GM21717 (cell line): ENCODE measurements at regions not wholly inside any gene's neighbourhood (a gene's known extent, or its start where the extent isn't known, plus 50 kb on each side); places are given as distances from the start of the nearest gene placed in this dataset.
"Not testable (repeated sequence)": the region's sequence is repeated elsewhere in the genome, so short reads cannot be mapped to it uniquely, and the experiment has no call there.

Experiments used
- ATAC-seq: cut with Tn5 transposase; IDR thresholded peaks from one replicate; pipeline ENCODE4 v1.9.1; 2021; ENCODE audit warnings: mild to moderate bottlenecking, moderate library complexity; ENCODE audit not compliant: unreplicated experiment

- no peak for ATAC-seq
These were observed 98.1 kb upstream of the SVIL start for GRCh38 chr10:29732918-29733317.

GRCh38 chr10:29731760-29732159 is 97.0 kb upstream of the SVIL start:
- ATAC-seq: no peak

GRCh38 chr10:29730969-29731368 is 96.2 kb upstream of the SVIL start:
- ATAC-seq: no peak

GRCh38 chr10:29730458-29730857 is 95.7 kb upstream of the SVIL start:
- no peak for ATAC-seq

- ATAC-seq: no peak
These were observed 93.8 kb upstream of the SVIL start for GRCh38 chr10:29728541-29729049.

GRCh38 chr10:29725927-29726326 is 91.2 kb upstream of the SVIL start:
- not testable (repeated sequence) for ATAC-seq

GRCh38 chr10:29725133-29725720 is 90.5 kb upstream of the SVIL start:
- no peak for ATAC-seq

- ATAC-seq: no peak
These were observed 89.0 kb upstream of the SVIL start for GRCh38 chr10:29723726-29724125.

- no peak for ATAC-seq
These were observed 88.0 kb upstream of the SVIL start for GRCh38 chr10:29722777-29723176.

- no peak for ATAC-seq
These were observed 85.4 kb upstream of the SVIL start for GRCh38 chr10:29720149-29720548.

- ATAC-seq: no peak
These were observed 84.5 kb upstream of the SVIL start for GRCh38 chr10:29719281-29719675.

GRCh38 chr10:29715296-29715695 is 80.5 kb upstream of the SVIL start:
- no peak for ATAC-seq

GRCh38 chr10:29714096-29714874 is 79.5 kb upstream of the SVIL start:
- no peak for ATAC-seq

- ATAC-seq: no peak
These were observed 78.7 kb upstream of the SVIL start for GRCh38 chr10:29713450-29713849.

- ATAC-seq: no peak
These were observed 77.3 kb upstream of the SVIL start for GRCh38 chr10:29712108-29712507.

GRCh38 chr10:29710128-29710527 is 75.4 kb upstream of the SVIL start:
- no peak for ATAC-seq

- ATAC-seq: no peak
These were observed 74.8 kb upstream of the SVIL start for GRCh38 chr10:29709484-29710002.

- ATAC-seq: no peak
These were observed 68.5 kb upstream of the SVIL start for GRCh38 chr10:29703271-29703670.

GRCh38 chr10:29702273-29703164 is 67.7 kb upstream of the SVIL start:
- no peak for ATAC-seq

- no peak for ATAC-seq
These were observed 66.5 kb upstream of the SVIL start for GRCh38 chr10:29701306-29701705.

- no peak for ATAC-seq
These were observed 64.8 kb upstream of the SVIL start for GRCh38 chr10:29699621-29700020.
